Choroid plexus epithelial cell (primary cell): ENCODE measurements at regions not wholly inside any gene's neighbourhood (a gene's known extent, or its start where the extent isn't known, plus 50 kb on each side); places are given as distances from the start of the nearest gene placed in this dataset.

Experiments
- DNase-seq: peaks from one replicate; pipeline ENCODE4 v3.0.0-alpha.2; 2010; ENCODE audit warnings: low read depth
- H3K4me3 ChIP-seq: 2 replicates; pipeline ENCODE4 v1.5.1; 2011; ENCODE audit warnings: low read depth, mild to moderate bottlenecking, control low read depth, low read length, moderate library complexity
- TF ChIP-seq, protein P1 (sequence below): conservative IDR thresholded peaks from 2 replicates; pipeline ENCODE4 v1.5.1; 2011; ENCODE audit warnings: low read depth, mild to moderate bottlenecking, control low read depth, inconsistent platforms, low read length, moderate library complexity

DNA sequence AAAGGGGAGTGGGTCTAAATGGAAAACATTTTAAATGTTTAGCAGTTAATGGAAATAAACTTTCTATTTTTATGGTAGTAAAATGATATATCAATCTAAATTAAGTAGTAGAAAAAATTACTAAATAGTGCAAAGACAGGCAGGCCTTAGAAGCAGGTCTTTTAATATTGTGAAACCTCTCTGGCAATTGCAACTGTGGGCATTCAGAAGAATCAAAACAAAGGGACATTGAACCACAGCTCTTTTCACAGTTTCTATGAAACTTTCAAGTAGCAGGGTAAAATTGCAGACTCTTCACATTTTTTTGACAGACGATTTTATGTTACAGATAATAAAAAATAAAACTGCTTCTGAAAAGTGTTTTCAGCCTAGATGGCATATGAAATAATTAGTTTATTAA is 533.7 kb downstream of the BCKDHB start:
- no peak overlapping the region for H3K4me3 ChIP-seq
- DNase-seq, result no peak
- TF ChIP-seq, protein P1, sequence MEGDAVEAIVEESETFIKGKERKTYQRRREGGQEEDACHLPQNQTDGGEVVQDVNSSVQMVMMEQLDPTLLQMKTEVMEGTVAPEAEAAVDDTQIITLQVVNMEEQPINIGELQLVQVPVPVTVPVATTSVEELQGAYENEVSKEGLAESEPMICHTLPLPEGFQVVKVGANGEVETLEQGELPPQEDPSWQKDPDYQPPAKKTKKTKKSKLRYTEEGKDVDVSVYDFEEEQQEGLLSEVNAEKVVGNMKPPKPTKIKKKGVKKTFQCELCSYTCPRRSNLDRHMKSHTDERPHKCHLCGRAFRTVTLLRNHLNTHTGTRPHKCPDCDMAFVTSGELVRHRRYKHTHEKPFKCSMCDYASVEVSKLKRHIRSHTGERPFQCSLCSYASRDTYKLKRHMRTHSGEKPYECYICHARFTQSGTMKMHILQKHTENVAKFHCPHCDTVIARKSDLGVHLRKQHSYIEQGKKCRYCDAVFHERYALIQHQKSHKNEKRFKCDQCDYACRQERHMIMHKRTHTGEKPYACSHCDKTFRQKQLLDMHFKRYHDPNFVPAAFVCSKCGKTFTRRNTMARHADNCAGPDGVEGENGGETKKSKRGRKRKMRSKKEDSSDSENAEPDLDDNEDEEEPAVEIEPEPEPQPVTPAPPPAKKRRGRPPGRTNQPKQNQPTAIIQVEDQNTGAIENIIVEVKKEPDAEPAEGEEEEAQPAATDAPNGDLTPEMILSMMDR, result no peak

DNA sequence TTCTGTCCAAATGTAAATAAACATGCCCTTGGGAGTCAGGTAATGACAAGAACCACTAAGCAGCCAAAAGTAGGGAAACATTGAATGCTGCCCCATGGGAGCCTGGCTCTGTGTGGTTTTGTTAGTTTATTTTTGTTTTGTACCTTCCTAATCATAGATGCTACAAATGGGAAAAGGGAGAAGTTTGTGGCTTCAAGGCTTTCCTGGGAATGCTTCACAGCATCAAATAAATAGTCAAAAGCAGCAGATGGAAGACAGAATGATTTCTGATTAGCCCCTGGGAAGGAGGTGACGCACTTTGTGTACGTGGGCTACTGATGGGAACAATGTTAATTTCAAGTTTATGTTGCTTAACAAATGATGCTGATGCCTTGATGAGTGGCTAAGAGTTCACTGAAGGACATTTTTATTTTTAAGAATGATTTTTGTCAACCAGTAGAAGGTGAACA is 532.7 kb downstream of the BCKDHB start:
- peak; percentile 60 for DNase-seq
- H3K4me3 ChIP-seq, result no peak overlapping the region
- TF ChIP-seq, protein P1, result no peak

DNA sequence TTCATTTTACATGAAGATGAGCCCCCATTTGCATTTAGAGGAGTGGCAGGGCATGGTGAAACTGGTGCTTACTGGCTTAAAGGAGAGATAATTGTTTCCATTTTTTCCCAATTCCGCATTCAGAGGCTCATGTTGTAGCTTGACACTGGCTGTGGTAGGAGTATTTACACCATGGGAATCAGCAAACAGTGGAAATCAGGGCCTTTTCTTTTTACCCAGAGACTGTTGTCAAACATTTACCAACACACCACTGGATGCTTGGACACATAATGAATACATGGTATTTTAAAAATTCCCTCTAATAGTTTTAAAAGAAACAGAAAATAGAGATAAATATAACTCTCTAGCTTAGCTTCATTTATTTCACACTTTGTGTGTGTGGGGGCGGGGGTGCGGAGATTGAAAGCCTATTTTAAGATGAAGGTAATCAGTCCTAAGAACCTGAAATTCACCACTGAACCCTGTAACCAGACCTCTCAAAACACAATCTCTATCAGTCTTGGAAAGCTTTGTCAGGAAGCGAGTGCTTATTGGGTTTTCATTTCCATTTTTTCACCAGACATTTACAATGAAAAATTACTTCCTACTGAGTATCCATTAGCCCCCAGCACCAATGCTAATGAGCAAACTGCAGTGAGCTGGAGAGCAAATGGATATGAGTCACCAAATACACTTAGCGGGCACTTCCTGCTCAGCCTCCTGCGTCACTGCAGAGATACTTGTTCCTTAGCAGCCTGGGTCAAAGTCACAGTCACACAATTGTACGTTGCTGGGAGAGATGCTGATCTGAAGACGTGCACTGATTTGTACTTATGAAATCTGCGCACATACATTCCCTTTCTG is 532.0 kb downstream of the BCKDHB start:
- TF ChIP-seq, protein P1, result no peak
- peak; percentile 97 for DNase-seq
- no peak overlapping the region for H3K4me3 ChIP-seq

DNA sequence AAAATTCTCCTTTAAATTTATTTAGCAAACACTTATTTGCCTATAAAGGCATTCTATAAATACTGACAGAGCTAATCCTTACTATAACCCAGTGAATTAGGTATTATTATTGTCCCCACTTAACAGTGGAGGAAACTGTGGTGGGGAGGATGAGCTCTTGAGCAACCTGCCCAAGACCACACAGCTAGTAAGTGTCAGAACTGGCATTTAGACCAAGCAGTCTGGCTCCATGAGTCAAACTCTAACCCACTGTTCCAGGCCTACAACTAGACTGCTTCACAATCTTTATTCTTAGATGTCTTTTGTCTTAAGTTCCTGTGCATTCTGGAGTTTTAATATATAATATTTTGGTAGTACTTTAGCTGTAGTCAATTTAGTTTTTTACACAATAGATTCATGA is 530.8 kb downstream of the BCKDHB start:
- peak; percentile 38 for DNase-seq
- TF ChIP-seq, protein P1, result no peak
- no peak overlapping the region for H3K4me3 ChIP-seq

DNA sequence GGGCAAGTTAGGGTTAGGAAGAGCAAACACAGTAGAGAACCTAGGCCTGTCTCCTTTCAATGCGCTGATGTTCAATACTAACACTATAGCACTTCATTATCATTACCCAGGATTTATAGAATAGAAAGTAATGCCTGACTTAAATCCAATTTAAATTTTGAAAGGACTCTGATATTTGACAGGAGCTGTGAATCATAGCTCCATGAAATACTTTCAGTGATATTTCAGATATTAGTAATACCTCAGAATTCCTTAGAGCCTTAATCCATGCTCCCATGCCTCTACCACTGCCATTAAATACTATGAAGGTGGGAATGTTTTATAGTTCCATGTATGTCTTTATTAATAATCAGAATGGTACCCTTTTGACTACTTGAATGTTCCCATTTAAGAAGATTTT is 530.2 kb downstream of the BCKDHB start:
- TF ChIP-seq, protein P1, result no peak
- no peak for DNase-seq
- no peak overlapping the region for H3K4me3 ChIP-seq

DNA sequence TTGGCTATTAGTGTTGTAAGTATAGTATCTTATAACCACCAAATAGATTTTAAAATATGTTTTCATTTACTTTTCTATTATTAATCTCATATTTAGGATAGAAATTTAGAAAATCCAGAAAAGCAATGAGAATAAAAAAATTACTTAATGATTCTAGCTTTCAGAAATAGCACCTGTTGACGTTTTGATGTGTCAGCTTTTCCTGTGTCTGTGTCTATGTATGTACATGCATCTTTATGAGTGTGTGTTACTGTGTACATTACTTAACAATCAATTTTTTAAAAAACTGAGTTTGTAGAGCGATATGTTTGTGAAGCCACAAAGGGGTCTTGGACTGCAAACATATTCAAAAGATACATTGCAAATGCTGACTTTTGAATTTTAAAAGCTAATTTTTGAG is 526.9 kb downstream of the BCKDHB start:
- TF ChIP-seq, protein P1, result no peak
- no peak for DNase-seq
- no peak overlapping the region for H3K4me3 ChIP-seq

DNA sequence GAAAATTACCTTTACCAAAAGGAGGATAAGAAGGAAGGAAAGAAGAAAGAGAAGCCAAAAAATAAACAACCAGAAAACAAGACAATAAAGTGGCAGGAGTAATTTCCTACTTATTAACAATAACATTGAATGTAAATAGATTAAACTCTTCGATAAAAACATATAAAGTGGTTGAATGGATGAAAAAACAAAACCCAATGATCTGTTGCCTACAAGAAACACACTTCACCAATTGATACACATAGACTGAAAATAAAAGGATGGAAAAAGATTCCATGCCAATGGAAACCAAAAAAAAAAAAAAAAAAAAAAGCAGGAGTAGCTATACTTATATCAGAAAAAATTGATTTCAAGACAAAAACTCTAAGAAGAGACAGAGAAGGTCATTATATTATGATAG is 518.9 kb downstream of the BCKDHB start:
- H3K4me3 ChIP-seq, result no peak overlapping the region
- TF ChIP-seq, protein P1, result no peak
- no peak for DNase-seq
